SK-N-SH treated with all-trans-retinoic acid at 6 μM for 48 hours (cell line): ENCODE measurements at regions not wholly inside any gene's neighbourhood (a gene's known extent, or its start where the extent isn't known, plus 50 kb on each side); places are given as distances from the start of the nearest gene placed in this dataset.
"Not testable (repeated sequence)": the region's sequence is repeated elsewhere in the genome, so short reads cannot be mapped to it uniquely, and the experiment has no call there.

ENCODE experiments used
- ATAC-seq: fragments of 200-7000 bp; cut with Tn5 transposase; 3 replicates; pipeline ENCODE4 v1.9.1; 2020; ENCODE audit warnings: mild to moderate bottlenecking, moderate library complexity
- ARNTL ChIP-seq: fragments of 450-650 bp; formaldehyde crosslinking; IDR thresholded peaks from 2 replicates; pipeline ENCODE4 v1.5.0; 2020; ENCODE audit warnings: low read depth, mild to moderate bottlenecking, moderate library complexity, borderline replicate concordance
- BACH2 ChIP-seq: fragments of 250-450 bp; sonication (Bioruptor Pico); IDR thresholded peaks from 2 replicates; pipeline ENCODE4 v1.9.0; 2021; ENCODE audit warnings: mild to moderate bottlenecking, borderline replicate concordance
- CSDC2 ChIP-seq: fragments of 250-450 bp; sonication (Bioruptor Pico); IDR thresholded peaks from 2 replicates; pipeline ENCODE4 v1.5.0; 2020; ENCODE audit warnings: mild to moderate bottlenecking, moderate library complexity
- ESRRG ChIP-seq: fragments of 250-450 bp; sonication (Bioruptor Pico); IDR thresholded peaks from 2 replicates; pipeline ENCODE4 v1.6.1; 2021; ENCODE audit warnings: mild to moderate bottlenecking
- GLIS3 ChIP-seq: fragments of 250-450 bp; sonication (Bioruptor Pico); IDR thresholded peaks from 2 replicates; pipeline ENCODE4 v1.5.0; 2020; ENCODE audit warnings: mild to moderate bottlenecking, moderate library complexity
- ISL1 ChIP-seq: fragments of 250-450 bp; sonication (Bioruptor Pico); IDR thresholded peaks from 2 replicates; pipeline ENCODE4 v2.1.2; 2022; ENCODE audit warnings: mild to moderate bottlenecking, moderate library complexity
- OSR1 ChIP-seq: fragments of 250-450 bp; sonication (Bioruptor Pico); IDR thresholded peaks from 2 replicates; pipeline ENCODE4 v1.8.0; 2022; ENCODE audit warnings: moderate library complexity, mild to moderate bottlenecking, inconsistent platforms
- PPARA ChIP-seq: fragments of 250-450 bp; sonication (Bioruptor Pico); IDR thresholded peaks from 2 replicates; pipeline ENCODE4 v1.5.0; 2020; ENCODE audit warnings: mild to moderate bottlenecking, borderline replicate concordance
- RARB ChIP-seq: fragments of 250-450 bp; sonication (Bioruptor Pico); IDR thresholded peaks from 2 replicates; pipeline ENCODE4 v1.8.0; 2021; ENCODE audit warnings: mild to moderate bottlenecking, moderate library complexity
- SNAI2 ChIP-seq: fragments of 250-450 bp; sonication (Bioruptor Pico); IDR thresholded peaks from 2 replicates; pipeline ENCODE4 v1.5.0; 2020; ENCODE audit warnings: mild to moderate bottlenecking, moderate library complexity
- TCF4 ChIP-seq: fragments of 250-450 bp; sonication (Bioruptor Pico); IDR thresholded peaks from 2 replicates; pipeline ENCODE4 v1.8.0; 2021; ENCODE audit warnings: mild to moderate bottlenecking, moderate library complexity, borderline replicate concordance
- TOX ChIP-seq: fragments of 250-450 bp; sonication (Bioruptor Pico); IDR thresholded peaks from 2 replicates; pipeline ENCODE4 v1.8.0; 2021; ENCODE audit warnings: mild to moderate bottlenecking, moderate library complexity, borderline replicate concordance
- ZFP3 ChIP-seq: fragments of 250-450 bp; sonication (Bioruptor Pico); IDR thresholded peaks from 2 replicates; pipeline ENCODE4 v1.5.0; 2020; ENCODE audit warnings: mild to moderate bottlenecking, moderate library complexity
- ZFP30 ChIP-seq: fragments of 450-650 bp; formaldehyde crosslinking; IDR thresholded peaks from 2 replicates; pipeline ENCODE4 v1.5.0; 2022; ENCODE audit warnings: mild to moderate bottlenecking, moderate library complexity
- ZNF565 ChIP-seq: fragments of 450-650 bp; formaldehyde crosslinking; conservative IDR thresholded peaks from 2 replicates; pipeline ENCODE4 v1.5.0; 2020; ENCODE audit warnings: low read depth, mild to moderate bottlenecking, moderate library complexity
- ZNF70 ChIP-seq: fragments of 450-650 bp; formaldehyde crosslinking; IDR thresholded peaks from 2 replicates; pipeline ENCODE4 v1.5.0; 2020; ENCODE audit warnings: mild to moderate bottlenecking, moderate library complexity
- ZNF8 ChIP-seq: fragments of 450-650 bp; formaldehyde crosslinking; IDR thresholded peaks from 2 replicates; pipeline ENCODE4 v1.5.0; 2020; ENCODE audit warnings: mild to moderate bottlenecking, moderate library complexity
- TF ChIP-seq, protein P1 (sequence below): fragments of 250-450 bp; sonication (Bioruptor Pico); IDR thresholded peaks from 2 replicates; pipeline ENCODE4 v1.8.0; 2021; ENCODE audit warnings: low read depth, mild to moderate bottlenecking, moderate library complexity, borderline replicate concordance
- TF ChIP-seq, protein P2 (sequence below): fragments of 250-450 bp; sonication (Bioruptor Pico); IDR thresholded peaks from 2 replicates; pipeline ENCODE4 v1.5.0; 2020; ENCODE audit warnings: mild to moderate bottlenecking, moderate library complexity
- TF ChIP-seq, protein P3 (sequence below): fragments of 250-450 bp; sonication (Bioruptor Pico); IDR thresholded peaks from 2 replicates; pipeline ENCODE4 v1.8.0; 2020; ENCODE audit warnings: mild to moderate bottlenecking, moderate library complexity, borderline replicate concordance
- TF ChIP-seq, protein P4 (sequence below): fragments of 250-450 bp; sonication (Bioruptor Pico); IDR thresholded peaks from 2 replicates; pipeline ENCODE4 v1.5.1; 2020; ENCODE audit warnings: low read depth, mild to moderate bottlenecking, moderate library complexity

DNA sequence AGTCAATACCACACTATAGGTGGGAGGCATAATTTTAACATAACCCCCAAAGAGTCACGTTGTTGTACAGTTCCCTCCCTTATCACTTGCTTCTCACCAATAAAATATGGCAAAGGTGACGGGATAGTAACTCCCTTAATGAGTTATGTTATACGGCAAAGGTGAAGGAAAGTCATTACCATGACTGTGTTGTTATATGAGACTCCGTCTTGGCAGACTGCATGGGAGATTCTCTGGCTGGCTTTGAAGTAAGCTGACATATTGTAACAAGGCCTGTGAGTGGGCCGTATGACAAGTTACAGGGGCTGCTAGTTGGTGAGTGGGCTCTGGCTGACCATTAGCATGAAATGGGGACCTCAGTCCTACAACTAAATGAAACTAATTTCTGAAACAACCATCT is 366.4 kb upstream of the FTMT start:
- no peak for TF ChIP-seq ZFP30 (CRISPR knock-in tag)
- TF ChIP-seq CSDC2 (CRISPR knock-in tag): no peak
- no peak for TF ChIP-seq OSR1
- TF ChIP-seq BACH2 (CRISPR knock-in tag): no peak
- no peak for TF ChIP-seq ZNF8 (CRISPR knock-in tag)
- TF ChIP-seq, protein P1, sequence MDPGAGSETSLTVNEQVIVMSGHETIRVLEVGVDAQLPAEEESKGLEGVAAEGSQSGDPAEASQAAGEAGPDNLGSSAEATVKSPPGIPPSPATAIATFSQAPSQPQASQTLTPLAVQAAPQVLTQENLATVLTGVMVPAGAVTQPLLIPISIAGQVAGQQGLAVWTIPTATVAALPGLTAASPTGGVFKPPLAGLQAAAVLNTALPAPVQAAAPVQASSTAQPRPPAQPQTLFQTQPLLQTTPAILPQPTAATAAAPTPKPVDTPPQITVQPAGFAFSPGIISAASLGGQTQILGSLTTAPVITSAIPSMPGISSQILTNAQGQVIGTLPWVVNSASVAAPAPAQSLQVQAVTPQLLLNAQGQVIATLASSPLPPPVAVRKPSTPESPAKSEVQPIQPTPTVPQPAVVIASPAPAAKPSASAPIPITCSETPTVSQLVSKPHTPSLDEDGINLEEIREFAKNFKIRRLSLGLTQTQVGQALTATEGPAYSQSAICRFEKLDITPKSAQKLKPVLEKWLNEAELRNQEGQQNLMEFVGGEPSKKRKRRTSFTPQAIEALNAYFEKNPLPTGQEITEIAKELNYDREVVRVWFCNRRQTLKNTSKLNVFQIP (CRISPR knock-in tag): no peak
- TF ChIP-seq, protein P2, sequence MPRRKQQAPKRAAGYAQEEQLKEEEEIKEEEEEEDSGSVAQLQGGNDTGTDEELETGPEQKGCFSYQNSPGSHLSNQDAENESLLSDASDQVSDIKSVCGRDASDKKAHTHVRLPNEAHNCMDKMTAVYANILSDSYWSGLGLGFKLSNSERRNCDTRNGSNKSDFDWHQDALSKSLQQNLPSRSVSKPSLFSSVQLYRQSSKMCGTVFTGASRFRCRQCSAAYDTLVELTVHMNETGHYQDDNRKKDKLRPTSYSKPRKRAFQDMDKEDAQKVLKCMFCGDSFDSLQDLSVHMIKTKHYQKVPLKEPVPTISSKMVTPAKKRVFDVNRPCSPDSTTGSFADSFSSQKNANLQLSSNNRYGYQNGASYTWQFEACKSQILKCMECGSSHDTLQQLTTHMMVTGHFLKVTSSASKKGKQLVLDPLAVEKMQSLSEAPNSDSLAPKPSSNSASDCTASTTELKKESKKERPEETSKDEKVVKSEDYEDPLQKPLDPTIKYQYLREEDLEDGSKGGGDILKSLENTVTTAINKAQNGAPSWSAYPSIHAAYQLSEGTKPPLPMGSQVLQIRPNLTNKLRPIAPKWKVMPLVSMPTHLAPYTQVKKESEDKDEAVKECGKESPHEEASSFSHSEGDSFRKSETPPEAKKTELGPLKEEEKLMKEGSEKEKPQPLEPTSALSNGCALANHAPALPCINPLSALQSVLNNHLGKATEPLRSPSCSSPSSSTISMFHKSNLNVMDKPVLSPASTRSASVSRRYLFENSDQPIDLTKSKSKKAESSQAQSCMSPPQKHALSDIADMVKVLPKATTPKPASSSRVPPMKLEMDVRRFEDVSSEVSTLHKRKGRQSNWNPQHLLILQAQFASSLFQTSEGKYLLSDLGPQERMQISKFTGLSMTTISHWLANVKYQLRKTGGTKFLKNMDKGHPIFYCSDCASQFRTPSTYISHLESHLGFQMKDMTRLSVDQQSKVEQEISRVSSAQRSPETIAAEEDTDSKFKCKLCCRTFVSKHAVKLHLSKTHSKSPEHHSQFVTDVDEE: no peak
- TF ChIP-seq ZNF565 (CRISPR knock-in tag): no peak
- TF ChIP-seq, protein P3, sequence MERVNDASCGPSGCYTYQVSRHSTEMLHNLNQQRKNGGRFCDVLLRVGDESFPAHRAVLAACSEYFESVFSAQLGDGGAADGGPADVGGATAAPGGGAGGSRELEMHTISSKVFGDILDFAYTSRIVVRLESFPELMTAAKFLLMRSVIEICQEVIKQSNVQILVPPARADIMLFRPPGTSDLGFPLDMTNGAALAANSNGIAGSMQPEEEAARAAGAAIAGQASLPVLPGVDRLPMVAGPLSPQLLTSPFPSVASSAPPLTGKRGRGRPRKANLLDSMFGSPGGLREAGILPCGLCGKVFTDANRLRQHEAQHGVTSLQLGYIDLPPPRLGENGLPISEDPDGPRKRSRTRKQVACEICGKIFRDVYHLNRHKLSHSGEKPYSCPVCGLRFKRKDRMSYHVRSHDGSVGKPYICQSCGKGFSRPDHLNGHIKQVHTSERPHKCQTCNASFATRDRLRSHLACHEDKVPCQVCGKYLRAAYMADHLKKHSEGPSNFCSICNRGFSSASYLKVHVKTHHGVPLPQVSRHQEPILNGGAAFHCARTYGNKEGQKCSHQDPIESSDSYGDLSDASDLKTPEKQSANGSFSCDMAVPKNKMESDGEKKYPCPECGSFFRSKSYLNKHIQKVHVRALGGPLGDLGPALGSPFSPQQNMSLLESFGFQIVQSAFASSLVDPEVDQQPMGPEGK: no peak
- no peak for TF ChIP-seq ESRRG (CRISPR knock-in tag)
- TF ChIP-seq TOX (CRISPR knock-in tag): no peak
- no peak for TF ChIP-seq GLIS3 (CRISPR knock-in tag)
- no peak for TF ChIP-seq RARB (CRISPR knock-in tag)
- no peak for TF ChIP-seq ISL1
- no peak for TF ChIP-seq ZNF70 (CRISPR knock-in tag)
- TF ChIP-seq TCF4 (CRISPR knock-in tag): no peak
- no peak for ATAC-seq

DNA sequence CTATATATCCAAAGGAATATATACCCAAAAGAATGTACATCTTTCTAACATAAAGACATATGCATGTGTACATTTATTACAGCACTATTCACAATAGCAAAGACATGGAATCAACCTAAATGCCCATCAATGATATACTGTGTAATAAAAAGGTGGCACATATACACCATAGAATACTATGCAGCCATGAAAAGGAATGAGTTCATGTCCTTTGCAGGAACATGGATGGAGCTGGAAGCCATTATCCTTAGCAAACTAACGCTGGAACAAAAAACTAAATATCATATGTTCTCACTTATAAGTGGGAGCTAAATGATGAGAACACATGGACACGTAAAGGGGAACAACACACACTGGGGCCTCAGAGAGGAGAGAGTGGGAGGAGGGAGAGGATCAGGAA is 365.7 kb upstream of the FTMT start:
- ATAC-seq: not testable (repeated sequence)

DNA sequence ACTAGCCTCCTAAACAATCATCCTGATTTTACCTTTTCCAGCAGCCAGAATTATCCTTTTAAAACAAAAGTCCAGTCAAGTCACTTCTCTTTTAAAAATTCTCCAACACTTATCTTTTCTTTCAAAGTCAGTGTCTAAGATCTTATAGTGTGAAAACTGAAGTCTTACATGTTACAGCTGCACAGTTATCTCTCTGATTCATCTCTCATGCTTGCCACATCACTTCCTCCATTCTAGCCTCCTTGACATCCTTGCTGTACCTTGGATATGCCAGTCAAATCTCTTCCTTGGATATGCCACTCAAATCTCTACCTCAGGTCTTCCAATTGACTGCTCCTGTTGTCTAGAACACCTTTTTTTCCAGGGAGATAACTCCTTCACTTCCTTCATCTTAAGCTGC is 361.7 kb upstream of the FTMT start:
- TF ChIP-seq GLIS3 (CRISPR knock-in tag) (no peak), ARNTL (CRISPR knock-in tag) (no peak), BACH2 (CRISPR knock-in tag) (no peak), OSR1 (no peak), TCF4 (CRISPR knock-in tag) (no peak), RARB (CRISPR knock-in tag) (no peak), ZNF565 (CRISPR knock-in tag) (no peak), ESRRG (CRISPR knock-in tag) (no peak), TOX (CRISPR knock-in tag) (no peak), ZFP30 (CRISPR knock-in tag) (no peak), PPARA (CRISPR knock-in tag) (no peak), ZFP3 (CRISPR knock-in tag) (no peak), ZNF8 (CRISPR knock-in tag) (no peak), CSDC2 (CRISPR knock-in tag) (no peak), SNAI2 (no peak), ZNF70 (CRISPR knock-in tag) (no peak)
- TF ChIP-seq, protein P4, sequence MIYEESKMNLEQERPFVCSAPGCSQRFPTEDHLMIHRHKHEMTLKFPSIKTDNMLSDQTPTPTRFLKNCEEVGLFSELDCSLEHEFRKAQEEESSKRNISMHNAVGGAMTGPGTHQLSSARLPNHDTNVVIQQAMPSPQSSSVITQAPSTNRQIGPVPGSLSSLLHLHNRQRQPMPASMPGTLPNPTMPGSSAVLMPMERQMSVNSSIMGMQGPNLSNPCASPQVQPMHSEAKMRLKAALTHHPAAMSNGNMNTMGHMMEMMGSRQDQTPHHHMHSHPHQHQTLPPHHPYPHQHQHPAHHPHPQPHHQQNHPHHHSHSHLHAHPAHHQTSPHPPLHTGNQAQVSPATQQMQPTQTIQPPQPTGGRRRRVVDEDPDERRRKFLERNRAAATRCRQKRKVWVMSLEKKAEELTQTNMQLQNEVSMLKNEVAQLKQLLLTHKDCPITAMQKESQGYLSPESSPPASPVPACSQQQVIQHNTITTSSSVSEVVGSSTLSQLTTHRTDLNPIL (CRISPR knock-in tag): no peak
- TF ChIP-seq, protein P3: no peak
- TF ChIP-seq, protein P2: no peak
- no peak for ATAC-seq
